ENCODE measurements at regions not wholly inside any gene's neighbourhood (a gene's known extent, or its start where the extent isn't known, plus 50 kb on each side); places are given as distances from the start of the nearest gene placed in this dataset.

DNA sequence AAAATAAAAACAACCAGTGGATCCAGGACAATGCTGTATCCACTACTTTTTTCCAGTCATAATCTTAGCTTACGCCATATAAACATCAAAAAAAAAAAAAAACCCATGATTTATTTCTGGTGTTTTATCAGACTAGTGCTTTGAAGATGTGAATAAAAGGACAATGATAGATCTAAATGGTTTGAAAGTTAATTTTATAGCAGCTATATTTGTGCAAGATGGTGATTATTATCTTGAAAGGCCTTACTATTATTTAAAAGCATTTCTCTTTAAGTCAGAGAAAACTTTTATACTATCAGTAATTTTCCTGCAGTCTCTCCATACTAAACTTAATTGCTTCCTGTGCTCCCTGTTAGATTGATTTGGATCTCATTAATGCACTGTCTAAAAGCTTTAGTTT, 670.3 kb downstream of the TBL1XR1 start:
- TF ChIP-seq, protein P1, sequence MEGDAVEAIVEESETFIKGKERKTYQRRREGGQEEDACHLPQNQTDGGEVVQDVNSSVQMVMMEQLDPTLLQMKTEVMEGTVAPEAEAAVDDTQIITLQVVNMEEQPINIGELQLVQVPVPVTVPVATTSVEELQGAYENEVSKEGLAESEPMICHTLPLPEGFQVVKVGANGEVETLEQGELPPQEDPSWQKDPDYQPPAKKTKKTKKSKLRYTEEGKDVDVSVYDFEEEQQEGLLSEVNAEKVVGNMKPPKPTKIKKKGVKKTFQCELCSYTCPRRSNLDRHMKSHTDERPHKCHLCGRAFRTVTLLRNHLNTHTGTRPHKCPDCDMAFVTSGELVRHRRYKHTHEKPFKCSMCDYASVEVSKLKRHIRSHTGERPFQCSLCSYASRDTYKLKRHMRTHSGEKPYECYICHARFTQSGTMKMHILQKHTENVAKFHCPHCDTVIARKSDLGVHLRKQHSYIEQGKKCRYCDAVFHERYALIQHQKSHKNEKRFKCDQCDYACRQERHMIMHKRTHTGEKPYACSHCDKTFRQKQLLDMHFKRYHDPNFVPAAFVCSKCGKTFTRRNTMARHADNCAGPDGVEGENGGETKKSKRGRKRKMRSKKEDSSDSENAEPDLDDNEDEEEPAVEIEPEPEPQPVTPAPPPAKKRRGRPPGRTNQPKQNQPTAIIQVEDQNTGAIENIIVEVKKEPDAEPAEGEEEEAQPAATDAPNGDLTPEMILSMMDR (IDR thresholded peaks at IDR 0.05; ENCODE audit: poor library complexity): no peak
- TF ChIP-seq EZH2 (IDR thresholded peaks at IDR 0.05; ENCODE audit: borderline replicate concordance): no peak

Measured in hepatocyte (in vitro differentiated cells).